Calu3 (cell line): ENCODE measurements at regions not wholly inside any gene's neighbourhood (a gene's known extent, or its start where the extent isn't known, plus 50 kb on each side); places are given as distances from the start of the nearest gene placed in this dataset.

Source experiments
- BruUV-seq: library from RNA; stranded (reverse); fragments of 400-500 nt; replicated peaks from 2 replicates; lab custom pipeline; 2021; lab: Mats Ljungman, UMichigan
- CTCF ChIA-PET: fragments of 300-600 bp; sonication (Branson Sonifier 250); formaldehyde crosslinking; loops from one replicate; lab custom pipeline; 2022; ENCODE audit warnings: antibody characterized with exemption; lab: Charles Lee
- DNase-seq: peaks from one replicate; pipeline ENCODE4 v3.0.0; 2022
- H3K27ac Mint-ChIP-seq: one replicate; pipeline ENCODE4 v1.8.0; 2022; ENCODE audit warnings: mixed read lengths; ENCODE audit not compliant: unreplicated experiment
- H3K27me3 Mint-ChIP-seq: one replicate; pipeline ENCODE4 v1.8.0; 2022; ENCODE audit warnings: mixed read lengths; ENCODE audit not compliant: unreplicated experiment
- H3K36me3 Mint-ChIP-seq: one replicate; pipeline ENCODE4 v1.8.0; 2022; ENCODE audit warnings: mild to moderate bottlenecking, moderate library complexity, mixed read lengths; ENCODE audit not compliant: insufficient read depth, unreplicated experiment
- H3K4me1 Mint-ChIP-seq: one replicate; pipeline ENCODE4 v1.8.0; 2022; ENCODE audit warnings: mild to moderate bottlenecking, low read depth, mixed read lengths; ENCODE audit not compliant: unreplicated experiment
- H3K4me3 Mint-ChIP-seq: one replicate; pipeline ENCODE4 v1.8.0; 2022; ENCODE audit warnings: mild to moderate bottlenecking, low read depth, moderate library complexity, mixed read lengths; ENCODE audit not compliant: unreplicated experiment
- H3K9me3 Mint-ChIP-seq: one replicate; pipeline ENCODE4 v1.8.0; 2022; ENCODE audit warnings: low read depth, mixed read lengths; ENCODE audit not compliant: unreplicated experiment
- CTCF ChIP-seq: fragments of 200-600 bp; IDR thresholded peaks from one replicate; pipeline ENCODE4 v1.8.0; 2022; ENCODE audit warnings: antibody characterized with exemption; ENCODE audit not compliant: unreplicated experiment
- intact Hi-C: fragments of 100-400 bp; cut with micrococcal nuclease; formaldehyde crosslinking; loops from one replicate; pipeline ENCODE4 v1.10.0; 2022; ENCODE audit not compliant: unreplicated experiment

GRCh38 chr7:49432254-49432653 is 341.2 kb upstream of the VWC2 start:
- H3K27ac Mint-ChIP-seq, result no peak overlapping the region
- H3K36me3 Mint-ChIP-seq, result no peaks in the 10 kb centered on the region
- H3K9me3 Mint-ChIP-seq, result peaks cover 4% of the 10 kb centered on the region
- no TSS peak for BruUV-seq
- TF ChIP-seq CTCF, result no peak
- CTCF ChIA-PET, result no interaction called here
- no peak for DNase-seq
- intact Hi-C loops, result no loop called here
- H3K4me1 Mint-ChIP-seq, result no peaks in the 10 kb centered on the region
- no peak overlapping the region for H3K4me3 Mint-ChIP-seq
- no peaks in the 10 kb centered on the region for H3K27me3 Mint-ChIP-seq

GRCh38 chr7:49433794-49434193 is 339.6 kb upstream of the VWC2 start:
- BruUV-seq, result no TSS peak
- TF ChIP-seq CTCF, result no peak
- H3K4me1 Mint-ChIP-seq, result no peaks in the 10 kb centered on the region
- H3K27ac Mint-ChIP-seq, result no peak overlapping the region
- no peaks in the 10 kb centered on the region for H3K36me3 Mint-ChIP-seq
- H3K4me3 Mint-ChIP-seq, result no peak overlapping the region
- H3K27me3 Mint-ChIP-seq, result no peaks in the 10 kb centered on the region
- CTCF ChIA-PET, result no interaction called here
- no peak for DNase-seq
- peaks cover 4% of the 10 kb centered on the region for H3K9me3 Mint-ChIP-seq
- intact Hi-C loops, result no loop called here

- BruUV-seq, result no TSS peak
- intact Hi-C loops, result no loop called here
- no peaks in the 10 kb centered on the region for H3K4me1 Mint-ChIP-seq
Measured at GRCh38 chr7:49434846-49435245, 338.6 kb upstream of the VWC2 start.

GRCh38 chr7:49438281-49438680 is 335.2 kb upstream of the VWC2 start:
- intact Hi-C loops, result no loop called here
- peaks cover 10% of the 10 kb centered on the region for H3K9me3 Mint-ChIP-seq
- no TSS peak for BruUV-seq
- CTCF ChIA-PET, result no interaction called here
- no peaks in the 10 kb centered on the region for H3K27me3 Mint-ChIP-seq
- no peaks in the 10 kb centered on the region for H3K36me3 Mint-ChIP-seq
- TF ChIP-seq CTCF, result no peak
- no peaks in the 10 kb centered on the region for H3K4me1 Mint-ChIP-seq
- H3K27ac Mint-ChIP-seq, result no peak overlapping the region
- H3K4me3 Mint-ChIP-seq, result no peak overlapping the region
- no peak for DNase-seq

More at GRCh38 chr7:49434846-49435245, 338.6 kb upstream of the VWC2 start:
- Mint-ChIP-seq H3K27ac (no peak overlapping the region), H3K4me3 (no peak overlapping the region), H3K27me3 (no peaks in the 10 kb centered on the region), H3K9me3 (peaks cover 4% of the 10 kb centered on the region), H3K36me3 (no peaks in the 10 kb centered on the region)
- TF ChIP-seq CTCF, result no peak
- CTCF ChIA-PET, result no interaction called here
- no peak for DNase-seq
